CD14-positive monocyte (primary cell): ENCODE measurements at regions not wholly inside any gene's neighbourhood (a gene's known extent, or its start where the extent isn't known, plus 50 kb on each side); places are given as distances from the start of the nearest gene placed in this dataset.

ENCODE experiments used
- DNase-seq, 3 donors: peaks; one replicate each; pipeline ENCODE4 v3.0.0-alpha.2; 2011 to 2022
- H2AFZ ChIP-seq: 2 replicates; pipeline ENCODE4 v1.6.0; 2012; ENCODE audit warnings: mild to moderate bottlenecking, low read depth, low read length, inconsistent platforms; ENCODE audit not compliant: insufficient read depth, poor library complexity, severe bottlenecking
- H3K27ac ChIP-seq, 2 donors: 1 replicate in 1 of 2; 2 replicates in 1 of 2; pipeline ENCODE4 v1.5.1; 2012 to 2013; ENCODE audit warnings: low read length in 2 of 2, control low read depth in 1 of 2, inconsistent platforms in 1 of 2, low read depth in 1 of 2, mild to moderate bottlenecking in 1 of 2
- H3K27me3 ChIP-seq, 2 donors: one replicate each; pipeline versions ENCODE4 v1.6.0 to v1.6.1; 2011 to 2013; ENCODE audit warnings: low read length in 2 of 2; ENCODE audit not compliant: control insufficient read depth in 2 of 2, insufficient read depth in 2 of 2
- H3K36me3 ChIP-seq, 2 donors: replicated peaks in 1 of 2; 1 replicate in 1 of 2; 2 replicates in 1 of 2; pipeline versions ENCODE4 v1.5.1 to v1.6.1; 2012 to 2013; ENCODE audit warnings: low read length in 2 of 2, control low read depth in 1 of 2, inconsistent platforms in 1 of 2, mild to moderate bottlenecking in 1 of 2; ENCODE audit not compliant: insufficient read depth in 2 of 2, control insufficient read depth in 1 of 2
- H3K4me1 ChIP-seq, 2 donors: 1 replicate in 1 of 2; 2 replicates in 1 of 2; pipeline versions ENCODE4 v1.5.1 to v1.6.1; 2012 to 2013; ENCODE audit warnings: low read length in 2 of 2, control low read depth in 1 of 2, inconsistent platforms in 1 of 2, mild to moderate bottlenecking in 1 of 2, moderate library complexity in 1 of 2; ENCODE audit not compliant: insufficient read depth in 2 of 2, control insufficient read depth in 1 of 2
- H3K4me2 ChIP-seq: replicated peaks from 2 replicates; pipeline ENCODE3; 2012; ENCODE audit warnings: low read length, moderate library complexity, mild to moderate bottlenecking; ENCODE audit not compliant: poor library complexity, severe bottlenecking; ENCODE audit errors: extremely low read depth
- H3K4me3 ChIP-seq, 3 experiments: fragments of 200-600 bp in 1 of 3; sonication (generic) in 1 of 3; replicated peaks in 1 of 3; 1 replicate in 2 of 3; 2 replicates in 1 of 3; pipeline ENCODE4 v1.5.1; 2011 to 2013; ENCODE audit warnings: low read length in 3 of 3, mild to moderate bottlenecking in 3 of 3, control low read depth in 2 of 3, low read depth in 2 of 3, inconsistent platforms in 1 of 3, moderate library complexity in 1 of 3
- H3K79me2 ChIP-seq: 2 replicates; pipeline ENCODE4 v1.6.0; 2012; ENCODE audit warnings: mild to moderate bottlenecking, control low read depth, inconsistent platforms, low read length, moderate library complexity; ENCODE audit not compliant: insufficient read depth
- H3K9ac ChIP-seq: 2 replicates; pipeline ENCODE4 v1.6.0; 2017; ENCODE audit warnings: low read length, mild to moderate bottlenecking; ENCODE audit not compliant: insufficient read depth, poor library complexity, severe bottlenecking
- H3K9me3 ChIP-seq, 2 donors: replicated peaks in 1 of 2; 1 replicate in 1 of 2; 2 replicates in 1 of 2; pipeline versions ENCODE4 v1.5.1 to v1.6.1; 2012 to 2013; ENCODE audit warnings: low read length in 2 of 2, control low read depth in 1 of 2; ENCODE audit not compliant: control insufficient read depth in 1 of 2, insufficient read depth in 1 of 2
- H4K20me1 ChIP-seq: 2 replicates; pipeline ENCODE4 v1.6.0; 2012; ENCODE audit warnings: mild to moderate bottlenecking, low read length, control low read depth, moderate library complexity; ENCODE audit not compliant: insufficient read depth
- H3K27ac Mint-ChIP-seq, 7 donors: one replicate each; pipeline ENCODE4 v1.8.0; 2020; ENCODE audit warnings: mild to moderate bottlenecking in 7 of 7, mixed read lengths in 7 of 7, moderate library complexity in 6 of 7, inconsistent platforms in 2 of 7
- H3K27me3 Mint-ChIP-seq, 3 donors: one replicate each; pipeline ENCODE4 v1.8.0; 2021 to 2022; ENCODE audit warnings: low read depth in 3 of 3, mild to moderate bottlenecking in 3 of 3, mixed read lengths in 3 of 3, moderate library complexity in 3 of 3, inconsistent platforms in 1 of 3
- H3K36me3 Mint-ChIP-seq, 2 donors: one replicate each; pipeline ENCODE4 v1.8.0; 2020; ENCODE audit warnings: mixed read lengths in 2 of 2, inconsistent platforms in 1 of 2, mild to moderate bottlenecking in 1 of 2
- H3K4me1 Mint-ChIP-seq: one replicate; pipeline ENCODE4 v1.8.0; 2020; ENCODE audit warnings: mild to moderate bottlenecking, mixed read lengths
- H3K4me3 Mint-ChIP-seq, 2 donors: one replicate each; pipeline ENCODE4 v1.8.0; 2020; ENCODE audit warnings: mild to moderate bottlenecking in 2 of 2, mixed read lengths in 2 of 2, moderate library complexity in 1 of 2
- H3K9me3 Mint-ChIP-seq, 7 donors: one replicate each; pipeline ENCODE4 v1.8.0; 2020 to 2022; ENCODE audit warnings: mixed read lengths in 7 of 7, mild to moderate bottlenecking in 6 of 7, moderate library complexity in 6 of 7, inconsistent platforms in 2 of 7
- WGBS: methylation state at CpG from one replicate; pipeline ENCODE4 v1.1.5; 2013; ENCODE audit warnings: missing lambda C conversion rate; ENCODE audit not compliant: insufficient coverage; 5-methylcytosine and 5-hydroxymethylcytosine counted together
- intact Hi-C, 2 donors: fragments of 100-400 bp; cut with micrococcal nuclease; formaldehyde crosslinking; loops; one replicate each; pipeline versions ENCODE4 v1.15.0 to v1.15.1; 2023
- TF ChIP-seq, protein P1 (sequence below): fragments of 200-600 bp; IDR thresholded peaks from one replicate; pipeline ENCODE4 v1.8.0; 2022; ENCODE audit warnings: antibody characterized with exemption, mild to moderate bottlenecking

DNA sequence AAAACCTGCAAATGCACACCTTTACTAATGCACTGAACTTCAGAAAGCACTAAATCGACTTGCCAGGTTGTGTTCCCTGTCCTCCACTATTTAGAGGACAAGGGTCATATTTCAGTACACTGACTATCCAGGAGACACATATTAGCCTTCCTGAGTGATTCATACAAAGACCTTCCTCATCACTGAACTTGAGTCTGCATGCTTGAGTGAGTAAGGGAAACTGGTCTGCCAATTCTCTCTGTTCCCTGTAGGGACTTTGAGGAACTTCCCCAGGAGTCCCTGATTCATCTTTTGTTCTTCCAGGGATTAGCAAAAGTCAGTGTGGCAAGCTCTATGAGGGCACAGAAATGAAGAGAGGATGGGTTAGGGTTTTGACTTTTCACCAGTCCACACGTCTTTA, 565.9 kb downstream of the PDCD6IP start:
- Mint-ChIP-seq H3K9me3 (peaks cover 0 to 5% (median 0%) of the 10 kb centered on the region in 7 donors), H3K4me3 (no peak overlapping the region), H3K27ac (peak overlapping the region in 5 of 7 donors; percentile 41 to 63 (median 62)), H3K4me1 (peaks cover 44% of the 10 kb centered on the region), H3K36me3 (no peaks in the 10 kb centered on the region), H3K27me3 (no peaks in the 10 kb centered on the region)
- Histone ChIP-seq H3K9ac (no peak overlapping the region), H3K27me3 (no peaks in the 10 kb centered on the region), H2AFZ (no peak overlapping the region), H3K9me3 (no peaks in the 10 kb centered on the region), H3K27ac (peak overlapping the region in 1 of 2 donors; percentile 63), H3K79me2 (no peaks in the 10 kb centered on the region), H3K4me3 (no peak overlapping the region), H3K4me1 (peaks cover 30 to 36% of the 10 kb centered on the region in 2 donors), H3K4me2 (no peak overlapping the region), H3K36me3 (no peaks in the 10 kb centered on the region), H4K20me1 (no peaks in the 10 kb centered on the region)
- intact Hi-C loops: loop anchor here in 1 of 2 donors (5.0 kb wide), 1 partner anchor 97 kb away; no protein-coding TSS in a partner anchor
- DNase-seq: peak; percentile 60 to 93 (median 76)
- TF ChIP-seq, protein P1, sequence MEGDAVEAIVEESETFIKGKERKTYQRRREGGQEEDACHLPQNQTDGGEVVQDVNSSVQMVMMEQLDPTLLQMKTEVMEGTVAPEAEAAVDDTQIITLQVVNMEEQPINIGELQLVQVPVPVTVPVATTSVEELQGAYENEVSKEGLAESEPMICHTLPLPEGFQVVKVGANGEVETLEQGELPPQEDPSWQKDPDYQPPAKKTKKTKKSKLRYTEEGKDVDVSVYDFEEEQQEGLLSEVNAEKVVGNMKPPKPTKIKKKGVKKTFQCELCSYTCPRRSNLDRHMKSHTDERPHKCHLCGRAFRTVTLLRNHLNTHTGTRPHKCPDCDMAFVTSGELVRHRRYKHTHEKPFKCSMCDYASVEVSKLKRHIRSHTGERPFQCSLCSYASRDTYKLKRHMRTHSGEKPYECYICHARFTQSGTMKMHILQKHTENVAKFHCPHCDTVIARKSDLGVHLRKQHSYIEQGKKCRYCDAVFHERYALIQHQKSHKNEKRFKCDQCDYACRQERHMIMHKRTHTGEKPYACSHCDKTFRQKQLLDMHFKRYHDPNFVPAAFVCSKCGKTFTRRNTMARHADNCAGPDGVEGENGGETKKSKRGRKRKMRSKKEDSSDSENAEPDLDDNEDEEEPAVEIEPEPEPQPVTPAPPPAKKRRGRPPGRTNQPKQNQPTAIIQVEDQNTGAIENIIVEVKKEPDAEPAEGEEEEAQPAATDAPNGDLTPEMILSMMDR: no peak
- 60% methylated on average over 1 of the region's 2 CpGs for WGBS

DNA sequence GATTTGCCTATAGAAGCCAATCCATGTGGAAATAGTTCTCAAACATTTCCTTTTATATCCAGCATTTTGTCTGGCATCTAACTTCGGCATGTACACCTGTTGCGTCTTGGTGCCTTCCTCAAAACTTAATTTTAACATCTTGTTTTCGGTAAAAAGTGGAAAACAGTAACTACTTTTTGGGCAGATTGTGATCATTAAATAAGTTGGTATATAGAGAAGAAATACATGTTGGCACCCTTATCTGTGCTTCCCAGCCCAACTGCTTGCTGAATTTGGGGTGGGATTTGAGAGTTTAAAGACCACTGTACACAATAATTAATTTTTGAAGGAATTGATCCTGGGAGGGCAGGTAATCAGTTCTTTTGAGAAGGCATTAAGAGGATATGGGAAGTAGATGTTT, 566.8 kb downstream of the PDCD6IP start:
- H4K20me1 ChIP-seq: no peaks in the 10 kb centered on the region
- Mint-ChIP-seq H3K27me3 (no peaks in the 10 kb centered on the region), H3K9me3 (peaks cover 0 to 10% (median 0%) of the 10 kb centered on the region in 7 donors), H3K27ac (no peak overlapping the region), H3K4me3 (no peak overlapping the region), H3K36me3 (no peaks in the 10 kb centered on the region), H3K4me1 (peaks cover 44% of the 10 kb centered on the region)
- no peaks in the 10 kb centered on the region for H3K79me2 ChIP-seq
- no peak overlapping the region for H3K4me2 ChIP-seq
- no peak overlapping the region for H2AFZ ChIP-seq
- no peak overlapping the region for H3K9ac ChIP-seq
- no peaks in the 10 kb centered on the region for H3K36me3 ChIP-seq
- WGBS: no CpG with 5 or more reads among the region's 3 CpGs
- H3K27me3 ChIP-seq: no peaks in the 10 kb centered on the region
- DNase-seq: no peak
- H3K27ac ChIP-seq: no peak overlapping the region
- H3K4me3 ChIP-seq: no peak overlapping the region
- TF ChIP-seq, protein P1: no peak
- peaks cover 30 to 35% of the 10 kb centered on the region in 2 donors for H3K4me1 ChIP-seq
- no peaks in the 10 kb centered on the region for H3K9me3 ChIP-seq
- intact Hi-C loops: no loop called here
